GM23338 (cell line): ENCODE measurements at regions not wholly inside any gene's neighbourhood (a gene's known extent, or its start where the extent isn't known, plus 50 kb on each side); places are given as distances from the start of the nearest gene placed in this dataset.

Experiments used
- ATAC-seq: fragments of 200-7000 bp; cut with Tn5 transposase; 3 replicates; pipeline ENCODE4 v1.9.1; 2020
- DNase-seq: peaks from one replicate; pipeline ENCODE4 v3.0.0-alpha.2; 2015; ENCODE audit warnings: low spot score
- H2AFZ ChIP-seq: fragments of 200-600 bp; sonication (generic); 2 replicates; pipeline ENCODE4 v1.8.0; 2016; ENCODE audit warnings: antibody characterized with exemption, mild to moderate bottlenecking, moderate library complexity
- H3F3A ChIP-seq: fragments of 200-600 bp; sonication (generic); replicated peaks from 2 replicates; pipeline ENCODE4 v1.8.0; 2017; ENCODE audit warnings: antibody characterized with exemption, mixed run types, low read depth
- H3K27ac ChIP-seq: fragments of 200-600 bp; sonication (generic); 2 replicates; pipeline ENCODE4 v1.6.1; 2016; ENCODE audit warnings: low read depth
- H3K27me3 ChIP-seq: fragments of 200-600 bp; sonication (generic); 2 replicates; pipeline ENCODE4 v1.8.0; 2016; ENCODE audit warnings: mild to moderate bottlenecking, mixed run types, moderate library complexity; ENCODE audit not compliant: insufficient read depth
- H3K36me3 ChIP-seq: fragments of 200-600 bp; sonication (generic); 2 replicates; pipeline ENCODE4 v1.8.0; 2016; ENCODE audit warnings: mild to moderate bottlenecking; ENCODE audit not compliant: insufficient read depth
- H3K4me1 ChIP-seq: fragments of 200-600 bp; sonication (generic); 2 replicates; pipeline ENCODE4 v1.8.0; 2016; ENCODE audit warnings: mild to moderate bottlenecking, moderate library complexity; ENCODE audit not compliant: insufficient read depth
- H3K4me2 ChIP-seq: fragments of 200-600 bp; sonication (generic); 2 replicates; pipeline ENCODE4 v1.7.1; 2017; ENCODE audit warnings: mixed run types
- H3K4me3 ChIP-seq: fragments of 200-600 bp; sonication (generic); 2 replicates; pipeline ENCODE4 v1.6.1; 2016; ENCODE audit warnings: mixed run types
- H3K79me2 ChIP-seq: fragments of 200-600 bp; sonication (generic); replicated peaks from 2 replicates; pipeline ENCODE4 v1.8.0; 2017; ENCODE audit warnings: mild to moderate bottlenecking; ENCODE audit not compliant: insufficient read depth
- H3K9me2 ChIP-seq: fragments of 200-600 bp; sonication (generic); 2 replicates; pipeline ENCODE4 v1.8.0; 2017; ENCODE audit not compliant: insufficient read depth
- H4K20me1 ChIP-seq: fragments of 200-600 bp; sonication (generic); replicated peaks from 2 replicates; pipeline ENCODE4 v1.8.0; 2017; ENCODE audit warnings: mild to moderate bottlenecking; ENCODE audit not compliant: insufficient read depth
- H3K27ac Mint-ChIP-seq: 2 replicates; pipeline ENCODE4 v1.8.0; 2020; ENCODE audit warnings: inconsistent platforms, mild to moderate bottlenecking, moderate library complexity, mixed read lengths
- H3K27me3 Mint-ChIP-seq: 3 replicates; pipeline ENCODE4 v1.8.0; 2022; ENCODE audit warnings: low read depth, mild to moderate bottlenecking, moderate library complexity, mixed read lengths, inconsistent platforms; ENCODE audit not compliant: insufficient read depth, poor library complexity
- H3K36me3 Mint-ChIP-seq: 3 replicates; pipeline ENCODE4 v1.8.0; 2021; ENCODE audit warnings: low read depth, mild to moderate bottlenecking, inconsistent platforms, moderate library complexity, mixed read lengths
- H3K4me1 Mint-ChIP-seq: 3 replicates; pipeline ENCODE4 v1.8.0; 2020; ENCODE audit warnings: mild to moderate bottlenecking, inconsistent platforms, mixed read lengths
- H3K4me3 Mint-ChIP-seq: 3 replicates; pipeline ENCODE4 v1.8.0; 2021; ENCODE audit warnings: moderate library complexity, mild to moderate bottlenecking, inconsistent platforms, mixed read lengths
- H3K9me3 Mint-ChIP-seq: 3 replicates; pipeline ENCODE4 v1.8.0; 2020; ENCODE audit warnings: moderate library complexity, mild to moderate bottlenecking, inconsistent platforms, mixed read lengths
- EZH2phosphoT487 ChIP-seq: fragments of 200-600 bp; sonication (generic); IDR thresholded peaks from one replicate; pipeline ENCODE4 v1.8.1; 2018; ENCODE audit warnings: antibody characterized with exemption; ENCODE audit not compliant: unreplicated experiment
- NANOG ChIP-seq: IDR thresholded peaks from 2 replicates; pipeline ENCODE4 v1.6.1; 2016; ENCODE audit warnings: antibody characterized with exemption, borderline replicate concordance
- POLR2AphosphoS5 ChIP-seq: IDR thresholded peaks from 2 replicates; pipeline ENCODE4 v1.6.1; 2016; ENCODE audit warnings: antibody characterized with exemption, low read depth
- REST ChIP-seq: IDR thresholded peaks from one replicate; pipeline ENCODE4 v1.6.1; 2018; ENCODE audit warnings: antibody characterized with exemption; ENCODE audit not compliant: unreplicated experiment
- STAT1 ChIP-seq: IDR thresholded peaks from one replicate; pipeline ENCODE4 v1.6.1; 2016; ENCODE audit warnings: antibody characterized with exemption; ENCODE audit not compliant: unreplicated experiment

- no peaks in the 10 kb centered on the region for H3K27me3 ChIP-seq
- H3K4me3 ChIP-seq: no peak overlapping the region
- DNase-seq: no peak
- peak overlapping the region; percentile 42 for H3K4me2 ChIP-seq
- Mint-ChIP-seq H3K36me3 (peaks cover 4% of the 10 kb centered on the region; the same call in 2 of the 3 replicates), H3K27ac (peak overlapping the region; percentile 78; the same call in 1 of the 2 replicates), H3K4me3 (no peak overlapping the region), H3K27me3 (peaks cover 2% of the 10 kb centered on the region), H3K9me3 (peaks cover 4% of the 10 kb centered on the region; the same call in 2 of the 3 replicates), H3K4me1 (peaks cover 20% of the 10 kb centered on the region)
- no peak overlapping the region; the same call in 1 of the 2 replicates for H2AFZ ChIP-seq
- TF ChIP-seq NANOG (no peak), REST (no peak)
- no peak for ATAC-seq
- no peaks in the 10 kb centered on the region for H3K79me2 ChIP-seq
- no peaks in the 10 kb centered on the region for H3K36me3 ChIP-seq
- H3K4me1 ChIP-seq: peaks cover 23% of the 10 kb centered on the region
- no peak overlapping the region for H3K27ac ChIP-seq
- no peaks in the 10 kb centered on the region for H3K9me2 ChIP-seq
- no peaks in the 10 kb centered on the region for H4K20me1 ChIP-seq
- H3F3A ChIP-seq: no peaks in the 10 kb centered on the region
These were observed 283.5 kb downstream of the DSEL start for GRCh38 chr18:67232991-67233390.

GRCh38 chr18:67232406-67232805 lies 284.1 kb downstream of the DSEL start:
- H3K27ac ChIP-seq: no peak overlapping the region
- H3K4me2 ChIP-seq: peak overlapping the region; percentile 42
- no peaks in the 10 kb centered on the region for H3K9me2 ChIP-seq
- no peaks in the 10 kb centered on the region for H3F3A ChIP-seq
- Mint-ChIP-seq H3K36me3 (peaks cover 4% of the 10 kb centered on the region; the same call in 2 of the 3 replicates), H3K4me1 (peaks cover 20% of the 10 kb centered on the region), H3K27ac (peak overlapping the region; percentile 62), H3K9me3 (peaks cover 4% of the 10 kb centered on the region; the same call in 2 of the 3 replicates), H3K4me3 (peak overlapping the region; percentile 33), H3K27me3 (peaks cover 2% of the 10 kb centered on the region)
- H2AFZ ChIP-seq: no peak overlapping the region
- H4K20me1 ChIP-seq: no peaks in the 10 kb centered on the region
- no peaks in the 10 kb centered on the region for H3K27me3 ChIP-seq
- H3K4me1 ChIP-seq: peaks cover 23% of the 10 kb centered on the region
- ATAC-seq: no peak
- H3K36me3 ChIP-seq: no peaks in the 10 kb centered on the region
- peak; percentile 81 for TF ChIP-seq NANOG
- no peak for TF ChIP-seq STAT1
- H3K79me2 ChIP-seq: no peaks in the 10 kb centered on the region
- peak overlapping the region; percentile 8; the same call in 1 of the 2 replicates for H3K4me3 ChIP-seq
- DNase-seq: peak; percentile 29

- no peak for ATAC-seq
- Histone ChIP-seq H3K4me3 (no peak overlapping the region), H3K79me2 (no peaks in the 10 kb centered on the region), H3K36me3 (no peaks in the 10 kb centered on the region), H3K27me3 (no peaks in the 10 kb centered on the region), H3K4me1 (no peaks in the 10 kb centered on the region), H3K9me2 (no peaks in the 10 kb centered on the region), H4K20me1 (no peaks in the 10 kb centered on the region), H3F3A (no peaks in the 10 kb centered on the region), H3K27ac (no peak overlapping the region), H3K4me2 (no peak overlapping the region), H2AFZ (no peak overlapping the region)
- peaks cover 3% of the 10 kb centered on the region for H3K27me3 Mint-ChIP-seq
- no peak overlapping the region for H3K4me3 Mint-ChIP-seq
- TF ChIP-seq POLR2AphosphoS5 (no peak), EZH2phosphoT487 (no peak), REST (no peak), STAT1 (no peak)
- H3K36me3 Mint-ChIP-seq: no peaks in the 10 kb centered on the region
- H3K4me1 Mint-ChIP-seq: no peaks in the 10 kb centered on the region
- no peak overlapping the region for H3K27ac Mint-ChIP-seq
- no peak for DNase-seq
- H3K9me3 Mint-ChIP-seq: no peaks in the 10 kb centered on the region
These were observed 293.6 kb downstream of the DSEL start for GRCh38 chr18:67222887-67223286.
